Progenitor cell of endocrine pancreas (in vitro differentiated cells): ENCODE measurements at regions not wholly inside any gene's neighbourhood (a gene's known extent, or its start where the extent isn't known, plus 50 kb on each side); places are given as distances from the start of the nearest gene placed in this dataset.

ENCODE experiments used
- DNase-seq: peaks from one replicate; pipeline ENCODE4 v3.0.0; 2021; ENCODE audit warnings: low spot score; ENCODE audit not compliant: unreplicated experiment
- H3K27ac Mint-ChIP-seq: 2 replicates; pipeline ENCODE4 v1.8.0; 2021; ENCODE audit warnings: mild to moderate bottlenecking, moderate library complexity, mixed read lengths
- H3K27me3 Mint-ChIP-seq: 2 replicates; pipeline ENCODE4 v1.8.0; 2021; ENCODE audit warnings: mixed read lengths
- H3K36me3 Mint-ChIP-seq: 2 replicates; pipeline ENCODE4 v1.8.0; 2022; ENCODE audit warnings: mixed read lengths; ENCODE audit not compliant: insufficient read depth
- H3K4me1 Mint-ChIP-seq: 2 replicates; pipeline ENCODE4 v1.8.0; 2021; ENCODE audit warnings: low read depth, mixed read lengths
- H3K4me3 Mint-ChIP-seq: 2 replicates; pipeline ENCODE4 v1.8.0; 2021; ENCODE audit warnings: low read depth, mild to moderate bottlenecking, moderate library complexity, mixed read lengths
- H3K9me3 Mint-ChIP-seq: 2 replicates; pipeline ENCODE4 v1.8.0; 2021; ENCODE audit warnings: low read depth, mixed read lengths
- CTCF ChIP-seq: fragments of 200-600 bp; sonication (generic); IDR thresholded peaks from one replicate; pipeline ENCODE4 v1.5.0; 2021; ENCODE audit warnings: antibody characterized with exemption, mild to moderate bottlenecking; ENCODE audit not compliant: unreplicated experiment

GRCh38 chr4:126603825-126604224 is 1028.9 kb upstream of the INTU start:
- no peaks in the 10 kb centered on the region for H3K36me3 Mint-ChIP-seq
- TF ChIP-seq CTCF = no peak
- H3K27ac Mint-ChIP-seq = no peak overlapping the region
- no peaks in the 10 kb centered on the region for H3K4me1 Mint-ChIP-seq
- no peaks in the 10 kb centered on the region for H3K9me3 Mint-ChIP-seq
- no peak for DNase-seq
- no peak overlapping the region for H3K4me3 Mint-ChIP-seq
- H3K27me3 Mint-ChIP-seq = no peaks in the 10 kb centered on the region

- Mint-ChIP-seq H3K36me3 (no peaks in the 10 kb centered on the region), H3K4me3 (no peak overlapping the region), H3K27ac (no peak overlapping the region), H3K27me3 (no peaks in the 10 kb centered on the region), H3K4me1 (no peaks in the 10 kb centered on the region), H3K9me3 (no peaks in the 10 kb centered on the region)
- peak; percentile 72 for TF ChIP-seq CTCF
- DNase-seq = no peak
Measured at GRCh38 chr4:126604268-126604867, 1028.4 kb upstream of the INTU start.

GRCh38 chr4:126610933-126611332 is 1021.8 kb upstream of the INTU start:
- Mint-ChIP-seq H3K36me3 (no peaks in the 10 kb centered on the region), H3K27me3 (no peaks in the 10 kb centered on the region), H3K4me3 (no peak overlapping the region), H3K4me1 (no peaks in the 10 kb centered on the region), H3K9me3 (no peaks in the 10 kb centered on the region), H3K27ac (no peak overlapping the region)
- no peak for TF ChIP-seq CTCF
- DNase-seq = no peak

- H3K27me3 Mint-ChIP-seq = no peaks in the 10 kb centered on the region
- TF ChIP-seq CTCF = no peak
- no peaks in the 10 kb centered on the region for H3K9me3 Mint-ChIP-seq
- no peak overlapping the region for H3K4me3 Mint-ChIP-seq
- no peaks in the 10 kb centered on the region for H3K4me1 Mint-ChIP-seq
- H3K36me3 Mint-ChIP-seq = no peaks in the 10 kb centered on the region
- DNase-seq = no peak
- H3K27ac Mint-ChIP-seq = no peak overlapping the region
Measured at GRCh38 chr4:126611900-126612299, 1020.9 kb upstream of the INTU start.

GRCh38 chr4:126614356-126614855 is 1018.4 kb upstream of the INTU start:
- no peak for TF ChIP-seq CTCF
- Mint-ChIP-seq H3K4me3 (no peak overlapping the region), H3K27ac (no peak overlapping the region), H3K27me3 (no peaks in the 10 kb centered on the region), H3K4me1 (no peaks in the 10 kb centered on the region), H3K9me3 (peaks cover 5% of the 10 kb centered on the region), H3K36me3 (no peaks in the 10 kb centered on the region)
- no peak for DNase-seq
